HG02884 (cell line): ENCODE measurements at regions not wholly inside any gene's neighbourhood (a gene's known extent, or its start where the extent isn't known, plus 50 kb on each side); places are given as distances from the start of the nearest gene placed in this dataset.

ENCODE experiments used
- ATAC-seq: cut with Tn5 transposase; IDR thresholded peaks from one replicate; pipeline ENCODE4 v1.9.1; 2021; ENCODE audit warnings: mild to moderate bottlenecking, moderate library complexity; ENCODE audit not compliant: unreplicated experiment

DNA sequence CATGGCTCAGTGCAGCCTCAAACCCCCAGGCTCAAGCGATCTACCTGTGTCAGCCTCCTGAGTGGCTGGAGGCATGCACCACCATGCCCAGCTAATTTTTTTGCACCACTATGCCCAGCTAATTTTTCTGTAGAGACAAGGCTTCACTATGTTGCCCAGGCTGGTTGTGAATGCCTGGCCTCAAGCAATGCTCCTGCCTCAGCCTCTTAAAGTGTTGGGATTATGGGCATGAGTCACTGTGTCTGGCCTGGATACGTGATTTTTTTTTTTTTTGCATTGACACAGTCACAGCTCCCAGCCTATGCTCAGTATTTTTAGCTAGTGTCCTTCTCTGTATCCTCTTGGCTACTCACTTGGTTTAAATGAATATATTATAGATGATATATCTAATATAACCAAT lies 377.0 kb upstream of the TNRC6C start:
- no peak for ATAC-seq

DNA sequence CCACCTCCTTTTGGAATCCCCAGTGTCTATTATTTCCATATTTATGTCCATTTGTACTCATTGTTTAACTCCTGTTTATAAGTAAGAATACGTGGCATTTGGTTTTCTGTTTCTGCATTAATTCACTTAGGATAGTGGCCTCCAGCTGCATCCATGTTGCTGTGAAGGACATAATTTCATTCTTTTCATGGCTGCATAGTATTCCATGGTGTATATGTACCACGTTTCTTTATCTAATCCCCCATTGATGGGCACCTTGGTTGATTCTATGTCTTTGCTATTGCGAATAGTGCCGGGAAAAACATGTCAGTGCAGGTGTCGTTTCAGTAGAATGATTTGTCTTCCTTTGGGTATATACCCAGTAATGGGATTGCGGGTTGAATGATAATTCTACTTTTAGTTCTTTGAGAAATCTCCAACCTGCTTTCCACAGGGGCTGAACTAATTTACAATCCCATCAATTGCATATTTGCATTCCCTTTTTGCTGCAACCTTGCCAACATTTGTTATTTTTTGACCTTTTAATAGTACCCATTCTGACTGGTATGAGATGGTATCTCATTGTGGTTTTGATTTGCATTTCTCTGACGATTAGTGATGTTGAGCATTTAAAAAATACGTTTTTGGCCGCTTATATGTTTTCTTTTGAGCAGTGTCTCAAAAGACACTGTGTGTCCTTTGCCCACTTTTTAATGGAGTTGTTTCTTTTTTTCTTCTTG lies 373.2 kb upstream of the TNRC6C start:
- ATAC-seq = no peak

DNA sequence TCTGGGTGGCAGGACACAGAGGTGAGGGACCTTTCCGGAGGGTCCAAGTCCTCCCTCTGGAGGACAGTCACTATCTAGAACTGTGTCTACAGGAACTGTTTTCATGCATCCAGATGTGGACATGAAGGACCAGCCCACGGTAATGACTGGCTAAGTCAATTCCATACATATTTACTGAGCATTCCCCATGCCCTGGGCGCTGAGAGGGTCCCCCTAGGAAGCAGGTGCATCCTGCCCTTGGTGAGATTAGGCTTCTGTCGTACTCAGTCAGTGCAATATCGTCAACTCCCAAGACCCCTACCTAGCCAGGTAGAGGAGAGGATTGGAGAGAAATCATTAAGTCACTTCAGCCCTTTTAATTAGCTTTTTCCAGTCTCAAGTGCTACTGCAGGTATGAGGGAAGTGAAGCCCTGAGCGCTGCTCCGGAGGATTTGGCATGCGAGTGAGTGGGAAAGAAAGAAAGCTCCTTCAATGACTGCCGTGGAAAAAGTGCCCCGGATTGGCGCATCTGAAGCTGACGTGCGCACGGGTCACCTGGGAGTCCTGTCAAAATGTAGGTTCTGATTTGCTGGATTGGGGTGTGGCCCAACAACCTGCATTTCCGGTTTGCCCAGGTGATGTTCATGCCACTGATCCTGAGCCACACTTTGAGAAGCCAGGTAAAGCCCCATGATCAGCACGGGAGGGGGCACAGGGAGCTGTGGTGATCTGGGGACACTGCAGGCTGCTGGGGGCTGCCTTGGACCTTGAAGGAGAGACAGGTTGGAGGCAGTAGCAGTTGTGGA lies 367.4 kb upstream of the TNRC6C start:
- ATAC-seq = no peak

DNA sequence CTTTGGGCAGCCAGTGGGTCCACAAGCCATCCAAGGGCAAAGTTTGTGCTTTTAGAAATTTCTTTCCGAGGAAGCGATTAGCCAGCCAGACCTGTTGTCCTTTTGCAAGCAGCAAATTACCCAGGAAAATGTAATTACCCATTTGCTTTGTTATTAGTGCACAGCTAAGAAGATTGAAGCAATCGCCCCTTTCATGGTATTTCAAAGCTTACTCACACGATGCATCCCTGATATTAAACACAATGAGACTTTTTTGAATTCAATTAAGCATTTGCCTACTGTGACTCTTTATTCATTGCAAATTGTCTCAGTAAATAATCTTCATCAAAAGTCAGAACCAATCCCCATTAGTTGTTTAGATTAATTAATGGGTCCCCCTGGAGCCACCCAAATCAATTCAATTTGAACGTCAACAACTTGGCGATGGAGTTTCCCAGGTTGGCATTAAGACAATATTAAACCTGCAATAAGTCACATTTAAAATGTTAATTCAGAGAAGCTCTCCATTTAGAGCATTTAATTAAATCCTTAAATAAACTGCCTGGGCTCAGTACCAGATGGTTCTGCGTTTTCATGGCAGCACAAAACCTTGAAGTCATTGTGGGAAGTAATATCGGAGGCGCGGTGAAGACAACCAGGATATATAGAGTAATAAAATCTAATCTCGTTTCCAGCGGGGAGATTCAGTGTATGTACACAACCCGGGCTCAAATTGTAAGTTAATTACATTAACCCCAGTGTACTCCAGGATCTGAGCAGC lies 366.2 kb upstream of the TNRC6C start:
- ATAC-seq = no peak

DNA sequence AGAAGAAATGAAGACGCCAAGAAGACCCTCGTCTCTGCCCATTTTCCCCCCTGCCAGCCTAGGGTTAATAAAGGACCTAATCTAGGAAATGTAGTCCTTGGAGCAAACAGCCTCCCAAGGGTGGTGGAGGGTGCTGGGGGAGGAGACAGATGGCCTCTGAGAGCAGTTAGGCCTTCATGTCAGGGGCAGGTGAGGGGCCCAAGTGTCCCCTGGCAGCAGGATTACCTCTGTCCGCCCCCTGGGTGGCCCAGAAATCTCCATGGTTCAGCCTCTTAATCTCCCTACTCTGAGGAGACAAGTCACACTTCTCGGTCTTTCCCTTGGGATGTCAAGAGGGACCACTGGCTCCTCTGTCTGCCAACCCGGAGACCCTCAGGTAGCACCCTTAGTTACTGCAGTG lies 365.4 kb upstream of the TNRC6C start:
- no peak for ATAC-seq

DNA sequence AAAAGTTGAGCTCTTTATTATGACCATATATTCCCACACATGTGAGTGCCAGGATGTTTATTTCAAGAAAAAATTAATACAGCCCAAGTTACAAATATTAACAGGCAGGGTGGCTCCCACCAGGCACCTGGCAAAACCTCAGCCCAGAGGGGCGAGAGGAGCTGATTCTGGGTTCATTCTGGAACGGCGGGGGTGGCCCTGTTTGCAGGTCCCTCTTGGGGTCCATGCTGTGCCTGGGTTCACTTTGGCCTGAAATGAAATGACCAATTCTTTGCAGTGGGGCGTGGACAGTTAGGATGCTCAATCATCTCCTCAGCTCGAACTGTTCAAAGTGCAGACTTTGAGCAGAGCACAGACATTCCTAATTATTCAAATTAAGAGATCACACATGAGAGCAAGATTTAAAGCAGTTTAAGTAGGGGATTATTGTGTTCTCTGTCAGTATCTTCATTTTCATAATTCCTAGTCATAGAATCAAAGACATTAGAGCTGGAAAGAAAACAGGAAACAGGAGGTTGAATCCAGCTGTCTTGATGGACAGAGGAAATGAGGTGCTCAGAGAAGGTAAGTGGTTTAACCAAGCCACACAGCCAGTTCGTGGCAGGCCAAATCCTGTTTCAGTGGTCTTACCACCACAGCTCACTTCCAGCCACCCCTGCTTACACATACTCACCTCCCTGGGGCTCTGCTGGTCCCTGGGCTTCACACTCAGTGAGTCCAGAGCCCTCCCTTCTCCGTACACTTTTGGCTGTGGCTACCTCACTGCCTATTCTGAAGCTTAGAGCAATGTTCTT lies 363.9 kb upstream of the TNRC6C start:
- no peak for ATAC-seq

DNA sequence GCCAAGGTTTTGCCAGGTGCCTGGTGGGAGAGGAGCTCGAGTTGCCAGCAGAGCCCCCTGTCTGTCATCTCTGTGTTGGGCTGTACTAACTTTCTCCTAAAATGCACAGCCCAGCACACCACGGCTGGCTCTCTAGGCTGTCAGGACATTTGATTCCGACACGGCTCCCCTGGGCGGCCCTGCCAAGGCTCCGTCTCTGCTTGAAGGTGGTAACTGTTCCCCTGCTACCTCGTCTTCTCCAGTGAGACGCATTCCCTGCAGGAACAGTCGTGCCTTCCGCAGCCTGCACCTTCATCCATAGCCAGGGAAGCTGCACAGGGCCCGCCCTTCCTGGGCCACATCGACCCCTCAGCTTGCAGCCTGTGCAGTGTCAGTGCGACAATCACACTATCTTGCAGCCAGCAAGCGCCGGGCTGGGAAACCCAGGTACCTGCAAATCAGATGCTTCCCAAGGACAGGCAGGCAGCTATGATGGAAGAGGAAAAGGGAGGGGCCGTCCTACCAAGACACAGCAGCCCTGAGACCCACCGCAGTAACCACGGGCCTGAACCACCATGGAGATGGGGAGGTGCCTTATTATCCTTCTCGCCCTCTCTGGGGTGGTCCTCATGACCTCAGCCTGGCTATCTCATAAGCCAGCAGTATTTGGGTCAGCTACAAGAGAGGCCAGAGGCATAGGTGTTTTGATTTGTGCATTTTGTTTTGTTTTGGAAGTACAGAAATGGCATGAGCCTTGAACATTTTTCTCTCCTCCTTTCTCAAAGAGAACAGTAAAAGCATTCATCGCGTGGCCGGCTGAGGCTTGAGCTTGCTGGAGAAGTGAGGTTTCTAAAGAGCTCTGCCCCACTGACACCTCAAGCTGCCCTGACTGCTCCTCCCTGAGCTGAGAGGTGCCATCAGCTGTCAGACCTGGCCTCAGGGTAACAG lies 361.7 kb upstream of the TNRC6C start:
- ATAC-seq = no peak

DNA sequence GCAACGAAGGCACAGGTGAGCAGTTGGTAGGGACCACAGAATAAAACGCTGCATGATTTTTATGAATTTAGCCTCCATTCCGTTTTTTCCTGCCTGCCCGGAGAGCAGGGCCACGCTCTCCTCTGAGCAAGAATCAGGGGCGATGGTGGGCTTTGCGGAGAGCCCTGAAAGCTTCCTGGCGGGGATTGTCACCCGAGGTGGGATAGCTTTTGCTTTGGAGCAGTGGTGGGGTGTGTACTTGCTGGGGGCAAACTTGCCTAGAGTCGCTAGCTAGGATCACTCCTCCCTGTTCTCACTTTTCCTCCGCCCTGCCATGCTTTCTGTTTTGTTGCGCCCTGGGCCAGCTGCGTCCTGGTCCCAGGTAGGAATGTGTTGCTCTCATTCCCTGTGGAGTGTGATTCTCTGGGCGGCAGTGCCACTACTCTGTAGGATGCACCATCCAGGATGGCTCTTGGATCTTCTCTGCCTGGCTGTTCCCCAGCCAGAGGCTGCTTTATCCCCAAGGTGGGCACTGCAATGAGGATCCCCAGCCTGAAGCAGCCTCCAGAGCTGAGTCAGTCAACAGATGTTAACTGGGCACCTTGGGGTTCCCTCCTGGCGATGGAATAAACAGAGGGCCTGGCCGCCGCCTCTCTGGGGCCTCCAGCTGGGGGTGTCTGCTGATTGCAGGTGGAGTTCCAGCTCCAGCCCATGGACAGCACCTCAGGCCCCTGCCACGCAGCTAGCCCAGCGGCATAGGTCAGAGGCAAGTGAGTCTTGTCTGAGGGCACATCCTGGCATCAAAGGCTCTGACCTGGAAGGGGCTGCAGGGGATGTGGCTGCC lies 360.9 kb upstream of the TNRC6C start:
- no peak for ATAC-seq

DNA sequence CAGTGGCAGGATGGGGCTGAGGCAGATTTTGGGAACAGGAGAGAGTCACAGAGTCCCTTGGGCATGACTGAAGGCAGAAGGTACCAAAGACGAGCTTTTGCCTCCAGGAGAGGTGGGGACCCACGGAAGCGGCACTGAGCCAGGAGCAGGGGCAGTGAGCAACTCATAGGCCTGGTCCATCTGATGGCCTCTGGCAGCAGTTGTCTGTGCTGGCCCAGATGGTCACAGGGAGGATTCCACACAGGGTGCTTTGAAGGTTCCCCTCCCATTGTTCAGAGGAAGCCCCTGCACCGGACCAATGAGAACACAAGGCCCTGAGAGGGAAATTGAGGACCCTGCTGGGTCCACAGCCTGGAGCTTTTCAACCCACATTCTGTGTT lies 360.3 kb upstream of the TNRC6C start:
- ATAC-seq = no peak

DNA sequence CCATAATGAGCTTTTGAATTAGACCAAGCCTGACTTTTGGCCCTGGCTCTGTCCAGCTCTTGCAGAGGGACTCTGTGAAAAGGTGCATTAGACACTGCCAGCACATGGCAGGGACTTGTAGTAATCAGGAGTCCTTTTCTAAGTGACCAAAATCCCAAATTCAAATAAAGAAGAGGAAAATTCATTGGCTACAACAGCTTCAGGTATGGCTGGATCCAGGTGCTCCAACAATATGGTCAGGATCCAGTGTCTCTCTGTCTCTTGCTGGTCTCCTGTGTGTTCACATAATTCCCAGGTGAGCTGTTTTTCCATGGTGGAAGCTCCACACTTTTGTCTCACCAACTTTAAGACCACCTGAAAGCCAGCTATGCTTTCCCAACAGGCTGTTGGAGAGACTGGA lies 358.8 kb upstream of the TNRC6C start:
- ATAC-seq = no peak

DNA sequence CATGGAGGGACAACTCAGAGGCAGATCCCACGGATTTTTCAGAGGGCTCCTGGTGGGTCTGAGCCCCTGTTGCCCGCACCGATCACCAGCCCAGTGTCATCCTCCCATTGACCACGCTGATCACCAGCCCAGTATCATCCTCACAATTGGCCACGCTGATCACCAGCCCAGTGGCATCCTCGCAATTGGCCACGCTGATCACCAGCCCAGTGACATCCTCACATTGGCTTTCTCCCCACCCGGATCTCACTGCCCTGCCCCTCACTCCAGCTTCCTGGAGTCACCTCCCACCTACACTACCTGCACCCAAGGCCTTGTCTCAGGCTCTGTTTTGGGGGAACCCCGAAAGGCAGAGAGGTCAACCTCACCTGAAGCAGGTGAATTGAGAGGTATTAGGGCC lies 358.2 kb upstream of the TNRC6C start:
- no peak for ATAC-seq

DNA sequence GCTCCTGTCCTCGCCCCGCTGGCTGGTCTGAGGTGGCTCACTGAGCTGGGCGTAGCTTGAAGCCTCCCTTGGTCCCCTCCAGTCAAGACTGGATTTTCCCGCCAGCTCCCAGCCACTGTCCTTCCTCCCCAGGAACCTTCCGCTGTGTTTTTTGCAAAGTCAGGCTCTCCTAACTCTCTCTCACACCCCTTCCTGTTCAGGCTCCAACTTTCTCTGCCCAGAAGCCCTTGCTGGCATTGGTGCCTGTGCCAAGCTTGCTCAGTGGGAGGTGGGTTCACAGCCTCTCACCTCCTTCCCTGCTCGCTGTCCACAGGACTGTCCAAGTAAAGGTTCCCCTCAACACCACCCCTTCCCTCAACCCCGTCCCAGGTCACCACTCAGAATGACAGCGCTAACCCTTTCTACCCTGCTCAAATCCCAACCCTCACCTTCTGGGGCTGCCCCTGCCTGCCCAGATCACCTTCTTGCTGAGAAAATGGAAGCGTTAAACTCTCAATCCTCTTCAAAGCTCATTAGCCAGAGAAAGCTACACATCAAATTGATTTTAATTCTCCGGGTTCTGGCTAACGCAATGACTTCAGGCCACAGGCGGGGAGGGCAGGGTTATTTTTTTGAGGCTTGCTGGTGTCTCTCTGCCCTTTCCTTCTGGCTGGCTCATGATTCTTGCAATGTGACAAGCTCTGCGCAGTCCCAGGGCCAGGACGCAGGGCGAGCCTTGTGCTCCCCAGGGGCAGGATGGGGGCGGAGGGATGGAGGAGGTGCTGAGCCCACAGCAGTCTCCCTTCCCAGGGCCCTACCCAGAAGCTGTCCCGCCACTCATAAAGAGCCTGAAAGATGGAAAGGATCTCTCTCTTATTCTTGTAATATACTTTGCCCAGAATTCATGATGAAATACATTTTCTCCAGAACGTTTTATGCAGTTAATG lies 357.2 kb upstream of the TNRC6C start:
- ATAC-seq = no peak

DNA sequence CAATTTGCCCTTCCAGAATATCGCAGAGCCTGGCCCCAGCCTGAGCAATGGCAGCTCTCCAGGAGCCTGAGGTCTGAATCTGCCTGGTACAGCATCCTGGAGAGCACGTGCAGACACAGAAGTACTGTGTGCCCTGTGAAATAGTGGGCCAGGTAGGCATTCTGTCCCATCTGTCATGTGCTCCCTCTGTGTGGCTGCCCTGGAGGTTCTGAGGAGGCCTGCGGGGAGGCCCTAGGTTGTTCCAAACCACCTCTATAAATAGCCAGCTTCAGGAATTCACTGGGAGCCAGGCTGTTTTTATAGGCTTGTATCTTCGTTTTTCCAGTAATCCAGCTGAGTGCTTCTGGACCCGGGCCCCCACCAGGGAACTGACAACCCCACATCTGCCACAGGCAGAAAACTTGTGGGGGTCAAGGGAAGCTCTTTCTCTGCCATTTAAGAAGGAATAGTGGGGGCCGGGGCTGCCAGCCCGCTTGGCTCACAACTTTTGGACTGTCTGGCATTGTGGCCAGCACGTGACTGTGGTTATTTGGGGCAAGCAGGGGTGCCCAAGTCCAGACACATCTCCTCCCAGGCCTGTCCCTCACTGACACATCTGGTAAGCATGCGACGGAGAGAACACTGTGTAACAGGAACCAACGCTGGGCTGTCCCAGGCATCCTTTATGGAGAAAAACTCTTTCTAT lies 356.3 kb upstream of the TNRC6C start:
- ATAC-seq = no peak

DNA sequence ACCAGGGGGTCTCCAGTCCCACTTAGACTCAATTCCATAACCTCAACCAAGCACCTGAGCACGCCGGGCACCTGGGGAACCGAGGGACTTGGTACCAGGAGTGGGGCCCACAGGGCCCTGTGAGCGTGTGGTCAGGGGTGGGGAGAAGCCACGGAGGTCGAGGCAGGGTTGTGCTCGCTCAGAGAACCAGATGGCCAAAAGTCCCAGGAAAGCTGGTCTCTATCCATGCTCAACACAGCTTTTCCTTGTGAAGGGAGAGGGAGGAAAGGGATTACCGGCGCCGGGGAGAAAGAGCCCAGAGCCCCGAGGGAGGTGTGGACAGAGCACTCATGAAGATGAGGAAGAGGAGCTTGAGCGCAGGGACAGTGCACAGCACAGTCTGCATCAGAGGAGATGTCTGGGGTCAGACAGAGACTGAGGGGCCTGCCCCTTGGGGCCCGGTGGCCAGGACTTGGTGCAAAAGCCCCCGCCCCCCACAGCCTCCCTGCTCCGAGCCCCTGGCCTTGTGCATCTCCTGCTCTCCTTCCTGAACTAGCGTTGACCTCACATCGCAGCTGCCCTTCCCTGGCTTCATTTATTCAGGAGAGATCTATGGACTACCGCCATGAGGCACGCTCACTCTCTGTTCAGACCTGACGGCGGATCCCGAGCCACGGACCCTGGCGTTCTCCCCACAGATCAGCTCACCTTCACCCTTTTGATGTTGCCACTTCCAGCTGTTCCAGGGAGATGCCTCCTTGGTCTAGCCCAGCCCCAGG lies 355.4 kb upstream of the TNRC6C start:
- ATAC-seq = no peak

DNA sequence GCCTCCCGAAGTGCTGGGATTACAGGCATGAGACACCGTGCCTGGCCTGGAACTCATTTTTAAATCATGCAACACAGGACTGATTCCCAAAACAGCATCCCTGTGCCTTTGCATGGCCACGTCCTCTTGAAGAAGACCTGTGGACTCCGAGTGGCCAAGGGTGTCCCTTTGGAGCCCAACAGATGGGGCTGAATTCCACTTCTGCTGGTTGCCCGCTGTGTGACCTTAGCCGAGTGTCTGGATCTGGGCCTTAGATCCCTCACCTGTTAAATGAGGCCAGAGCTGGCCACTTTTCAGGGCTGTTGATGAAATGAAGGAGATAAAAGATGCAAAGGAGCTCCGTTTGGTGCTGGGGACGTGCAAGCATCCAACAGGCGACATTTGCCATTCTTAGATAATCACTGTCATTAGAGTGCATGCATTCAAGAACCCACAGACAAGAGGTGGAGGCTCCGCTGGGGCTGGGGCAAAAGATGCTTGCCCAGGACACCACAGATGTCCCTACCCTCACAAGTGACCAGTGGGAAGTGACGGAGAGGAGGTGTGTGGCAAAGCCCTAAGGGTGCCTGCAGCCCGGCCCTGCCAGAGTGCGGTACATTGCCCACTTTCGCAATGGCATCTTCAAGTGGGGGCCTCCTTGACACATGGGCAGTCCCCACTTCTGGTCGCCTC lies 354.1 kb upstream of the TNRC6C start:
- ATAC-seq = no peak

DNA sequence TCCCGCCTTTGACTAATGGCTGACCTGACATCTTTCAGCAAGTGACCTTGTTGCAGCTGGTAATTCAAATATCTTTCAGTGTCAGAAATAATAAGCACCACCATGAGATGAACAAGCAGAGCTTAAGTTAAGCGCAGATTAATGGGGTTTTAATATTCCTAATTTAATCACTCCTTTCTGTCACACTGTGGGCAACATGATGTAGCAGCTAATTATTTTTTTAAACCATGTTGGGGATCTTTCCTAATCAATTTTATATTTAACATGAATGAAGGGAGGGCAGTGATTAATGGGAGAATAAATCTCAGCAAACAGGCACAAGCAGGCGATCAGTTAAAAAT lies 353.6 kb upstream of the TNRC6C start:
- ATAC-seq = no peak
